ENCODE measurements at regions not wholly inside any gene's neighbourhood (a gene's known extent, or its start where the extent isn't known, plus 50 kb on each side); places are given as distances from the start of the nearest gene placed in this dataset.

DNA sequence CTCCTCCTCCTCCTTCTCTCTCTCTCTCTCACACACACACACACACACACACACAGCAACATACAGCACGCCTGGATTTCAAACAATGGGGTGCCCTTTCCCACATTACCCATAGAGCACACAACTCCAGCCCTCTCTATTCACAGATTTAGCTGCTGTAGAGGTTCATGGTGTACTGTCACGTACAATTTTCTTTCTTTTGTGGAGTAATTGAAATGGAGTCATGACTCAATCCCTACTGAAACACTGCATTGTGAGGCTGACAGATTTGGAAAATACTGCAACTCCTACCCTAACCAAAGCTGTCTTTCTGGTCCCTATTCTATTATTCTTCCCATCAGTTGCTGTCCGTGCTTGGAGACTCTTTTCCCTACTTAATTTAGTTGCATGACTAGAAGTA, 166.9 kb downstream of the EDN1 start:
- DNase-seq (no peak), ATAC-seq (no peak)
- H3K4me3 ChIP-seq: no peak overlapping the region
- H3K4me1 ChIP-seq (ENCODE audit: low read depth): no peaks in the 10 kb centered on the region
- intact Hi-C loops (cut with DNase I, micrococcal nuclease): no loop called here
- H3K9me3 ChIP-seq: peaks cover 8% of the 10 kb centered on the region
- TF ChIP-seq, protein P1, sequence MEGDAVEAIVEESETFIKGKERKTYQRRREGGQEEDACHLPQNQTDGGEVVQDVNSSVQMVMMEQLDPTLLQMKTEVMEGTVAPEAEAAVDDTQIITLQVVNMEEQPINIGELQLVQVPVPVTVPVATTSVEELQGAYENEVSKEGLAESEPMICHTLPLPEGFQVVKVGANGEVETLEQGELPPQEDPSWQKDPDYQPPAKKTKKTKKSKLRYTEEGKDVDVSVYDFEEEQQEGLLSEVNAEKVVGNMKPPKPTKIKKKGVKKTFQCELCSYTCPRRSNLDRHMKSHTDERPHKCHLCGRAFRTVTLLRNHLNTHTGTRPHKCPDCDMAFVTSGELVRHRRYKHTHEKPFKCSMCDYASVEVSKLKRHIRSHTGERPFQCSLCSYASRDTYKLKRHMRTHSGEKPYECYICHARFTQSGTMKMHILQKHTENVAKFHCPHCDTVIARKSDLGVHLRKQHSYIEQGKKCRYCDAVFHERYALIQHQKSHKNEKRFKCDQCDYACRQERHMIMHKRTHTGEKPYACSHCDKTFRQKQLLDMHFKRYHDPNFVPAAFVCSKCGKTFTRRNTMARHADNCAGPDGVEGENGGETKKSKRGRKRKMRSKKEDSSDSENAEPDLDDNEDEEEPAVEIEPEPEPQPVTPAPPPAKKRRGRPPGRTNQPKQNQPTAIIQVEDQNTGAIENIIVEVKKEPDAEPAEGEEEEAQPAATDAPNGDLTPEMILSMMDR (IDR thresholded peaks at IDR 0.05): no peak
- H3K36me3 ChIP-seq (ENCODE audit: low read depth): no peaks in the 10 kb centered on the region

- Histone ChIP-seq H3K9me3 (peaks cover 8% of the 10 kb centered on the region), H3K36me3 (ENCODE audit: low read depth) (no peaks in the 10 kb centered on the region), H3K4me3 (no peak overlapping the region), H3K4me1 (ENCODE audit: low read depth) (no peaks in the 10 kb centered on the region)
- intact Hi-C loops (cut with DNase I, micrococcal nuclease): no loop called here
- TF ChIP-seq, protein P1 (IDR thresholded peaks at IDR 0.05): no peak
- no peak for ATAC-seq
- no peak for DNase-seq
These were observed 168.4 kb downstream of the EDN1 start for GRCh38 chr6:12458558-12458957.

GRCh38 chr6:12459945-12460661, 169.9 kb downstream of the EDN1 start:
- intact Hi-C loops (cut with DNase I, micrococcal nuclease): no loop called here
- no peak for DNase-seq

GRCh38 chr6:12467706-12468670, 177.8 kb downstream of the EDN1 start:
- no peaks in the 10 kb centered on the region for H3K9me3 ChIP-seq
- ATAC-seq: no peak
- TF ChIP-seq, protein P1 (IDR thresholded peaks at IDR 0.05): no peak
- H3K4me3 ChIP-seq: no peak overlapping the region
- no peak for DNase-seq
- no peaks in the 10 kb centered on the region for H3K4me1 ChIP-seq (ENCODE audit: low read depth)
- H3K36me3 ChIP-seq (ENCODE audit: low read depth): no peaks in the 10 kb centered on the region
- intact Hi-C loops (cut with DNase I, micrococcal nuclease): no loop called here

More at GRCh38 chr6:12459945-12460661, 169.9 kb downstream of the EDN1 start:
- H3K4me1 ChIP-seq (ENCODE audit: low read depth): no peaks in the 10 kb centered on the region
- ATAC-seq: no peak
- H3K36me3 ChIP-seq (ENCODE audit: low read depth): no peaks in the 10 kb centered on the region
- TF ChIP-seq, protein P1 (IDR thresholded peaks at IDR 0.05): no peak
- no peak overlapping the region for H3K4me3 ChIP-seq
- H3K9me3 ChIP-seq: no peaks in the 10 kb centered on the region

- Histone ChIP-seq H3K4me1 (ENCODE audit: low read depth) (no peaks in the 10 kb centered on the region), H3K9me3 (no peaks in the 10 kb centered on the region), H3K4me3 (no peak overlapping the region), H3K36me3 (ENCODE audit: low read depth) (no peaks in the 10 kb centered on the region)
- intact Hi-C loops (cut with DNase I, micrococcal nuclease): no loop called here
- DNase-seq (no peak), ATAC-seq (no peak)
- TF ChIP-seq, protein P1 (IDR thresholded peaks at IDR 0.05): no peak
These were observed 182.5 kb downstream of the EDN1 start for GRCh38 chr6:12472601-12473038.
